WTC11 (cell line): ENCODE measurements at regions not wholly inside any gene's neighbourhood (a gene's known extent, or its start where the extent isn't known, plus 50 kb on each side); places are given as distances from the start of the nearest gene placed in this dataset.

Experiments
- ATAC-seq: fragments of 200-7000 bp; cut with Tn5 transposase; 2 replicates; pipeline ENCODE4 v1.10.0; 2021; ENCODE audit warnings: mild to moderate bottlenecking, moderate library complexity
- CTCF ChIA-PET: fragments of 300-600 bp; sonication (Branson Sonifier 250); formaldehyde crosslinking; loops from one replicate; lab custom pipeline; 2021; ENCODE audit warnings: antibody characterized with exemption; lab: Charles Lee
- POLR2A ChIA-PET: fragments of 350-600 bp; sonication (Branson Sonifier 250); formaldehyde crosslinking; loops from one replicate; lab custom pipeline; 2021; ENCODE audit warnings: antibody characterized with exemption; lab: Charles Lee
- DNase-seq: peaks from one replicate; pipeline ENCODE4 v3.0.0; 2021; ENCODE audit warnings: low spot score
- H3K27ac Mint-ChIP-seq: 2 replicates; pipeline ENCODE4 v1.8.0; 2021; ENCODE audit warnings: mixed read lengths
- H3K27me3 Mint-ChIP-seq: 2 replicates; pipeline ENCODE4 v1.8.0; 2021; ENCODE audit warnings: low read depth, mild to moderate bottlenecking, moderate library complexity, mixed read lengths
- H3K36me3 Mint-ChIP-seq: 2 replicates; pipeline ENCODE4 v1.8.0; 2021; ENCODE audit warnings: mixed read lengths
- H3K4me1 Mint-ChIP-seq: 2 replicates; pipeline ENCODE4 v1.8.0; 2022; ENCODE audit warnings: mixed read lengths
- H3K4me3 Mint-ChIP-seq: 2 replicates; pipeline ENCODE4 v1.8.0; 2021; ENCODE audit warnings: mild to moderate bottlenecking, moderate library complexity, mixed read lengths
- H3K9me3 Mint-ChIP-seq: 2 replicates; pipeline ENCODE4 v1.8.0; 2021; ENCODE audit warnings: mixed read lengths
- ATF1 ChIP-seq: sonication (generic); formaldehyde crosslinking; IDR thresholded peaks from 2 replicates; pipeline ENCODE4 v1.8.1; 2023; ENCODE audit warnings: mild to moderate bottlenecking, moderate library complexity, missing genetic modification reagents
- CREB1 ChIP-seq: sonication (generic); formaldehyde crosslinking; IDR thresholded peaks from 2 replicates; pipeline ENCODE4 v1.8.0; 2023; ENCODE audit warnings: mild to moderate bottlenecking, missing genetic modification reagents
- CREM ChIP-seq: sonication (generic); formaldehyde crosslinking; IDR thresholded peaks from 2 replicates; pipeline ENCODE4 v1.8.1; 2022; ENCODE audit warnings: mild to moderate bottlenecking, missing genetic modification reagents, moderate library complexity
- EMX1 ChIP-seq: fragments of 250-450 bp; sonication (Bioruptor Pico); IDR thresholded peaks from 2 replicates; pipeline ENCODE4 v1.8.0; 2021; ENCODE audit warnings: mild to moderate bottlenecking
- FOXK1 ChIP-seq: sonication (generic); formaldehyde crosslinking; IDR thresholded peaks from 2 replicates; pipeline ENCODE4 v1.8.0; 2022; ENCODE audit warnings: mild to moderate bottlenecking, moderate library complexity, missing genetic modification reagents
- FOXP1 ChIP-seq: sonication (generic); formaldehyde crosslinking; IDR thresholded peaks from 2 replicates; pipeline ENCODE4 v1.8.0; 2022; ENCODE audit warnings: missing genetic modification reagents, mild to moderate bottlenecking, moderate library complexity, borderline replicate concordance
- GABPB1 ChIP-seq: sonication (generic); formaldehyde crosslinking; IDR thresholded peaks from 2 replicates; pipeline ENCODE4 v1.8.1; 2023; ENCODE audit warnings: mild to moderate bottlenecking, missing genetic modification reagents
- IRF2 ChIP-seq: sonication (generic); formaldehyde crosslinking; IDR thresholded peaks from 2 replicates; pipeline ENCODE4 v1.8.0; 2022; ENCODE audit warnings: low read depth, missing genetic modification reagents, borderline replicate concordance
- JAZF1 ChIP-seq: fragments of 250-450 bp; sonication (Bioruptor Pico); IDR thresholded peaks from 2 replicates; pipeline ENCODE4 v1.9.0; 2021; ENCODE audit warnings: moderate library complexity, mild to moderate bottlenecking, inconsistent platforms
- KAT7 ChIP-seq: sonication (generic); formaldehyde crosslinking; IDR thresholded peaks from 2 replicates; pipeline ENCODE4 v1.8.1; 2023; ENCODE audit warnings: missing genetic modification reagents, mild to moderate bottlenecking, borderline replicate concordance
- MAX ChIP-seq: sonication (generic); formaldehyde crosslinking; IDR thresholded peaks from 2 replicates; pipeline ENCODE4 v1.8.0; 2022; ENCODE audit warnings: mild to moderate bottlenecking, missing genetic modification reagents
- MXD4 ChIP-seq: fragments of 250-450 bp; sonication (Bioruptor Pico); IDR thresholded peaks from 2 replicates; pipeline ENCODE4 v1.8.0; 2021; ENCODE audit warnings: mild to moderate bottlenecking, moderate library complexity, borderline replicate concordance
- PREB ChIP-seq: sonication (generic); formaldehyde crosslinking; IDR thresholded peaks from 2 replicates; pipeline ENCODE4 v1.8.1; 2022; ENCODE audit warnings: mild to moderate bottlenecking, missing genetic modification reagents, moderate library complexity, borderline replicate concordance
- RORB ChIP-seq: fragments of 250-450 bp; sonication (Bioruptor Pico); IDR thresholded peaks from 2 replicates; pipeline ENCODE4 v1.9.0; 2021; ENCODE audit warnings: mild to moderate bottlenecking
- SMAD4 ChIP-seq: sonication (generic); formaldehyde crosslinking; IDR thresholded peaks from 2 replicates; pipeline ENCODE4 v1.8.0; 2022; ENCODE audit warnings: mild to moderate bottlenecking, missing genetic modification reagents
- STAT6 ChIP-seq: sonication (generic); formaldehyde crosslinking; conservative IDR thresholded peaks from 2 replicates; pipeline ENCODE4 v1.8.1; 2023; ENCODE audit warnings: mild to moderate bottlenecking, low read depth, missing genetic modification reagents, moderate library complexity
- USF1 ChIP-seq: sonication (generic); formaldehyde crosslinking; IDR thresholded peaks from 2 replicates; pipeline ENCODE4 v1.8.0; 2022; ENCODE audit warnings: mild to moderate bottlenecking, missing genetic modification reagents
- USF2 ChIP-seq: sonication (generic); formaldehyde crosslinking; IDR thresholded peaks from 2 replicates; pipeline ENCODE4 v1.8.1; 2023; ENCODE audit warnings: mild to moderate bottlenecking, missing genetic modification reagents, moderate library complexity
- ZNF121 ChIP-seq: sonication (generic); formaldehyde crosslinking; IDR thresholded peaks from 2 replicates; pipeline ENCODE4 v1.8.0; 2023; ENCODE audit warnings: missing genetic modification reagents
- ZNF138 ChIP-seq: sonication (generic); formaldehyde crosslinking; conservative IDR thresholded peaks from 2 replicates; pipeline ENCODE4 v1.8.1; 2022; ENCODE audit warnings: mild to moderate bottlenecking, moderate library complexity, missing genetic modification reagents
- ZNF396 ChIP-seq: fragments of 250-450 bp; sonication (Bioruptor Pico); IDR thresholded peaks from 2 replicates; pipeline ENCODE4 v1.8.0; 2021; ENCODE audit warnings: mild to moderate bottlenecking, moderate library complexity, borderline replicate concordance
- ZNF425 ChIP-seq: fragments of 250-450 bp; sonication (Bioruptor Pico); conservative IDR thresholded peaks from 2 replicates; pipeline ENCODE4 v1.9.0; 2021; ENCODE audit warnings: mild to moderate bottlenecking
- TF ChIP-seq, protein P1 (sequence below): sonication (generic); formaldehyde crosslinking; IDR thresholded peaks from 2 replicates; pipeline ENCODE4 v1.8.1; 2022; ENCODE audit warnings: missing genetic modification reagents, borderline replicate concordance
- TF ChIP-seq, protein P2 (sequence below): sonication (generic); formaldehyde crosslinking; IDR thresholded peaks from 2 replicates; pipeline ENCODE4 v1.8.1; 2022; ENCODE audit warnings: mild to moderate bottlenecking, moderate library complexity, missing genetic modification reagents

DNA sequence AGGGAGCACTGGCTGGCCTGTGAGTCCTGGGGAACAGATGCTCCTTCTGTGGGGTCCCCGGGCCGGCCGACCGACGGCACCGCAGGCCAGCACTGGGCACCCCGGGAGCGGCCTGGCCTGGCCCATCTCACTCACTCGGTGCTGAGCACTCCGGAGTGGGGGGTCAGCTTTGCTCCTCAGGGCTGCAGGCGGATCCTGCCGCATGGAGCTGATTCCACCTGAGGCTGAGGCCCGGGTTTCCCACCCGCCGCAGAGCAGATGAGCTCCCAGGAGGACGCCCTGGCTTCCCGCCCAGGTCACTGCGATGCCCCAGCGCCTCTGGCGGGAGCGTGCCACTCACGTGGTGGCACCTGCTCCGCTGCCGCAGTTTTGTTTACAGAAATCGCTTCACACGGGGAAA lies 418.6 kb downstream of the GALR1 start:
- TF ChIP-seq PREB (CRISPR knock-in tag) (no peak), EMX1 (CRISPR knock-in tag) (no peak), FOXP1 (no peak), ZNF121 (no peak), MXD4 (CRISPR knock-in tag) (no peak)
- TF ChIP-seq, protein P1, sequence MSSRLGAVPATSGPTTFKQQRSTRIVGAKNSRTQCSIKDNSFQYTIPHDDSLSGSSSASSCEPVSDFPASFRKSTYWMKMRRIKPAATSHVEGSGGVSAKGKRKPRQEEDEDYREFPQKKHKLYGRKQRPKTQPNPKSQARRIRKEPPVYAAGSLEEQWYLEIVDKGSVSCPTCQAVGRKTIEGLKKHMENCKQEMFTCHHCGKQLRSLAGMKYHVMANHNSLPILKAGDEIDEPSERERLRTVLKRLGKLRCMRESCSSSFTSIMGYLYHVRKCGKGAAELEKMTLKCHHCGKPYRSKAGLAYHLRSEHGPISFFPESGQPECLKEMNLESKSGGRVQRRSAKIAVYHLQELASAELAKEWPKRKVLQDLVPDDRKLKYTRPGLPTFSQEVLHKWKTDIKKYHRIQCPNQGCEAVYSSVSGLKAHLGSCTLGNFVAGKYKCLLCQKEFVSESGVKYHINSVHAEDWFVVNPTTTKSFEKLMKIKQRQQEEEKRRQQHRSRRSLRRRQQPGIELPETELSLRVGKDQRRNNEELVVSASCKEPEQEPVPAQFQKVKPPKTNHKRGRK (CRISPR knock-in tag): no peak
- CTCF ChIA-PET: no interaction called here
- ATAC-seq (no peak), DNase-seq (no peak)
- Mint-ChIP-seq H3K4me1 (peaks cover 29% of the 10 kb centered on the region), H3K9me3 (peaks cover 4% of the 10 kb centered on the region), H3K27me3 (peaks cover 3% of the 10 kb centered on the region; the same call in 1 of the 2 replicates), H3K27ac (no peak overlapping the region), H3K36me3 (no peaks in the 10 kb centered on the region), H3K4me3 (no peak overlapping the region)
- POLR2A ChIA-PET: no interaction called here

DNA sequence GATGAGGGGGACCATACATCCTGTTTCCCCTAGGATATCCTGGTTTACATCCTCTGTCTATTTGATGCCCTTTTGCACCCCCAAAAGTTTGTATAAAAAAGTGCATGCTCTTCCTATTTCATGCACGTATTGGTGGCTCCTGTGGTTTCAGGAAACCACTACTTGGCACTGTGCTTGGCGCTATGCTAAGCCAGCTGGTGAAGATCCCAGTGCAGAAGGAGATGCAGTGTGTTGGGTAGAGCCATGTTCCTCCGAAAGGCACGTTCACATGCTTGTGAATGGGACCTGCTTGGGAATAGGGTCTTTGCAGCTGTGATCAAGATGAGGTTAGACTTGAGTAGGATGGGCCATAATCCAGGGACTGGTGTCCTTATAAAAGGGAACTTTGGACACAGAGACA lies 419.7 kb downstream of the GALR1 start:
- no peaks in the 10 kb centered on the region for H3K36me3 Mint-ChIP-seq
- ATAC-seq: no peak
- peaks cover 29% of the 10 kb centered on the region for H3K4me1 Mint-ChIP-seq
- ChIA-PET POLR2A (no interaction called here), CTCF (no interaction called here)
- no peak for TF ChIP-seq EMX1 (CRISPR knock-in tag)
- no peak for TF ChIP-seq CREM
- TF ChIP-seq ZNF396 (CRISPR knock-in tag): no peak
- no peak for TF ChIP-seq SMAD4
- no peak for TF ChIP-seq USF1 (CRISPR knock-in tag)
- TF ChIP-seq RORB: no peak
- no peak for TF ChIP-seq ZNF138 (CRISPR knock-in tag)
- no peak for TF ChIP-seq GABPB1 (CRISPR knock-in tag)
- TF ChIP-seq IRF2 (CRISPR knock-in tag): no peak
- TF ChIP-seq MAX (CRISPR knock-in tag): no peak
- TF ChIP-seq CREB1 (CRISPR knock-in tag): no peak
- no peak for TF ChIP-seq KAT7
- no peak for TF ChIP-seq ZNF425 (CRISPR knock-in tag)
- TF ChIP-seq, protein P1 (CRISPR knock-in tag): no peak
- TF ChIP-seq USF2 (CRISPR knock-in tag): no peak
- no peak for TF ChIP-seq ATF1 (CRISPR knock-in tag)
- no peak for TF ChIP-seq JAZF1 (CRISPR knock-in tag)
- TF ChIP-seq STAT6 (CRISPR knock-in tag): no peak
- TF ChIP-seq, protein P2, sequence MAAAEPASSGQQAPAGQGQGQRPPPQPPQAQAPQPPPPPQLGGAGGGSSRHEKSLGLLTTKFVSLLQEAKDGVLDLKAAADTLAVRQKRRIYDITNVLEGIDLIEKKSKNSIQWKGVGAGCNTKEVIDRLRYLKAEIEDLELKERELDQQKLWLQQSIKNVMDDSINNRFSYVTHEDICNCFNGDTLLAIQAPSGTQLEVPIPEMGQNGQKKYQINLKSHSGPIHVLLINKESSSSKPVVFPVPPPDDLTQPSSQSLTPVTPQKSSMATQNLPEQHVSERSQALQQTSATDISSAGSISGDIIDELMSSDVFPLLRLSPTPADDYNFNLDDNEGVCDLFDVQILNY (CRISPR knock-in tag): no peak
- no peak for TF ChIP-seq FOXK1 (CRISPR knock-in tag)
- H3K27ac Mint-ChIP-seq: no peak overlapping the region
- peaks cover 3% of the 10 kb centered on the region; the same call in 1 of the 2 replicates for H3K27me3 Mint-ChIP-seq
- no peaks in the 10 kb centered on the region for H3K9me3 Mint-ChIP-seq
- DNase-seq: no peak
- no peak overlapping the region for H3K4me3 Mint-ChIP-seq
